HEK293 (cell line): ENCODE measurements at regions not wholly inside any gene's neighbourhood (a gene's known extent, or its start where the extent isn't known, plus 50 kb on each side); places are given as distances from the start of the nearest gene placed in this dataset.
A peak's percentile ranks its signal among the peaks of the same experiment; 100 is the strongest.
"Not testable (repeated sequence)": the region's sequence is repeated elsewhere in the genome, so short reads cannot be mapped to it uniquely, and the experiment has no call there.

Experiments used
- CTCF ChIA-PET: fragments of 350-600 bp; formaldehyde crosslinking; extraction: SDS; loops from one replicate; lab custom pipeline; 2021; ENCODE audit warnings: antibody characterized with exemption; lab: Yijun Ruan, JAX
- POLR2A ChIA-PET: fragments of 300-600 bp; formaldehyde crosslinking; extraction: SDS; loops from one replicate; lab custom pipeline; 2020; ENCODE audit warnings: antibody characterized with exemption, inconsistent platforms; lab: Yijun Ruan, JAX
- H3K27ac ChIP-seq: fragments of 200-500 bp; sonication (Bioruptor generic); 2 replicates; pipeline ENCODE4 v1.5.1; 2014; ENCODE audit warnings: low read depth, low read length, control low read depth, inconsistent platforms; ENCODE audit errors: extremely low read depth
- H3K36me3 ChIP-seq, 2 experiments: fragments of 200-500 bp in 1 of 2; sonication (Bioruptor generic) in 1 of 2; 1 replicate in 1 of 2; 2 replicates in 1 of 2; pipeline ENCODE4 v1.5.1; 2014 to 2017; ENCODE audit warnings: inconsistent platforms in 2 of 2, low read length in 2 of 2; ENCODE audit not compliant: control insufficient read depth in 2 of 2, insufficient read depth in 1 of 2
- H3K4me1 ChIP-seq: fragments of 200-500 bp; sonication (Bioruptor generic); 2 replicates; pipeline ENCODE4 v1.5.1; 2014; ENCODE audit warnings: mild to moderate bottlenecking, low read length, inconsistent platforms; ENCODE audit not compliant: control insufficient read depth, insufficient read depth
- H3K4me3 ChIP-seq: 2 replicates; pipeline ENCODE4 v1.5.1; 2011; ENCODE audit warnings: low read depth, mild to moderate bottlenecking, control low read depth, low read length, moderate library complexity
- H3K9me3 ChIP-seq: fragments of 200-500 bp; sonication (Bioruptor generic); 2 replicates; pipeline ENCODE4 v1.5.1; 2014; ENCODE audit warnings: low read depth, low read length, inconsistent platforms; ENCODE audit not compliant: control insufficient read depth, insufficient read depth
- FEZF1 ChIP-seq: fragments of 450-650 bp; formaldehyde crosslinking; IDR thresholded peaks from 2 replicates; pipeline ENCODE4 v1.5.1; 2016; ENCODE audit warnings: missing biosample characterization, missing genetic modification characterization
- GLIS1 ChIP-seq: fragments of 450-650 bp; formaldehyde crosslinking; IDR thresholded peaks from 2 replicates; pipeline ENCODE4 v1.5.1; 2016; ENCODE audit warnings: missing biosample characterization, missing genetic modification characterization
- HOXD13 ChIP-seq: sonication (generic); formaldehyde crosslinking; IDR thresholded peaks from 2 replicates; pipeline ENCODE4 v1.8.0; 2022; ENCODE audit warnings: missing genetic modification reagents, borderline replicate concordance
- KLF10 ChIP-seq: fragments of 450-650 bp; IDR thresholded peaks from 2 replicates; pipeline ENCODE4 v1.5.1; 2018; ENCODE audit warnings: missing biosample characterization, mild to moderate bottlenecking, missing genetic modification characterization
- SALL2 ChIP-seq: fragments of 450-650 bp; formaldehyde crosslinking; IDR thresholded peaks from 2 replicates; pipeline ENCODE4 v1.5.0; 2017; ENCODE audit warnings: missing biosample characterization, mild to moderate bottlenecking, missing genetic modification characterization, borderline replicate concordance
- SCRT2 ChIP-seq: fragments of 450-650 bp; formaldehyde crosslinking; IDR thresholded peaks from 2 replicates; pipeline ENCODE4 v1.5.1; 2016; ENCODE audit warnings: missing biosample characterization, missing genetic modification characterization
- TCF7L2 ChIP-seq: IDR thresholded peaks from 2 replicates; pipeline ENCODE4 v1.6.1; 2011; ENCODE audit warnings: low read depth, mild to moderate bottlenecking, inconsistent platforms, low read length, moderate library complexity, borderline replicate concordance
- YY1 ChIP-seq: fragments of 450-650 bp; formaldehyde crosslinking; IDR thresholded peaks from 2 replicates; pipeline ENCODE4 v1.5.1; 2018; ENCODE audit warnings: missing biosample characterization, missing genetic modification characterization
- ZBTB6 ChIP-seq: fragments of 450-650 bp; formaldehyde crosslinking; IDR thresholded peaks from 2 replicates; pipeline ENCODE4 v1.5.1; 2017; ENCODE audit warnings: missing biosample characterization, missing genetic modification characterization
- ZFHX2 ChIP-seq: fragments of 450-650 bp; formaldehyde crosslinking; conservative IDR thresholded peaks from 2 replicates; pipeline ENCODE4 v1.5.1; 2016; ENCODE audit warnings: missing biosample characterization, missing genetic modification characterization
- ZIC2 ChIP-seq: fragments of 450-650 bp; formaldehyde crosslinking; IDR thresholded peaks from 2 replicates; pipeline ENCODE4 v1.5.1; 2016; ENCODE audit warnings: missing biosample characterization, missing genetic modification characterization
- ZNF121 ChIP-seq: fragments of 450-650 bp; formaldehyde crosslinking; IDR thresholded peaks from 2 replicates; pipeline ENCODE4 v1.5.1; 2016; ENCODE audit warnings: missing biosample characterization, missing genetic modification characterization
- ZNF146 ChIP-seq: fragments of 450-650 bp; formaldehyde crosslinking; IDR thresholded peaks from 2 replicates; pipeline ENCODE4 v1.5.1; 2016; ENCODE audit warnings: missing biosample characterization, missing genetic modification characterization
- ZNF248 ChIP-seq: fragments of 450-650 bp; formaldehyde crosslinking; IDR thresholded peaks from 2 replicates; pipeline ENCODE4 v1.5.1; 2017; ENCODE audit warnings: missing biosample characterization, missing genetic modification characterization
- ZNF266 ChIP-seq: fragments of 450-650 bp; formaldehyde crosslinking; IDR thresholded peaks from 2 replicates; pipeline ENCODE4 v1.5.1; 2016; ENCODE audit warnings: missing biosample characterization, missing genetic modification characterization, low read depth
- ZNF292 ChIP-seq: fragments of 450-650 bp; formaldehyde crosslinking; IDR thresholded peaks from 2 replicates; pipeline ENCODE4 v1.5.1; 2016; ENCODE audit warnings: low read depth, missing biosample characterization, missing genetic modification characterization, borderline replicate concordance
- ZNF335 ChIP-seq: fragments of 450-650 bp; formaldehyde crosslinking; conservative IDR thresholded peaks from 2 replicates; pipeline ENCODE4 v1.5.1; 2016; ENCODE audit warnings: missing biosample characterization, missing genetic modification characterization
- ZNF423 ChIP-seq: fragments of 450-650 bp; formaldehyde crosslinking; IDR thresholded peaks from 2 replicates; pipeline ENCODE4 v1.5.1; 2016; ENCODE audit warnings: missing biosample characterization, missing genetic modification characterization
- ZNF529 ChIP-seq: fragments of 450-650 bp; formaldehyde crosslinking; IDR thresholded peaks from 2 replicates; pipeline ENCODE4 v1.5.1; 2017; ENCODE audit warnings: missing genetic modification characterization, missing biosample characterization; ENCODE audit not compliant: insufficient replicate concordance
- ZNF544 ChIP-seq: fragments of 450-650 bp; formaldehyde crosslinking; IDR thresholded peaks from 2 replicates; pipeline ENCODE4 v1.5.0; 2017; ENCODE audit warnings: missing biosample characterization, missing genetic modification characterization
- ZNF600 ChIP-seq: fragments of 450-650 bp; formaldehyde crosslinking; IDR thresholded peaks from 2 replicates; pipeline ENCODE4 v1.5.1; 2016; ENCODE audit warnings: missing biosample characterization, missing genetic modification characterization
- ZNF654 ChIP-seq: fragments of 450-650 bp; formaldehyde crosslinking; IDR thresholded peaks from 2 replicates; pipeline ENCODE4 v1.5.1; 2016; ENCODE audit warnings: low read depth, missing biosample characterization, missing genetic modification characterization
- ZNF76 ChIP-seq: fragments of 450-650 bp; formaldehyde crosslinking; IDR thresholded peaks from 2 replicates; pipeline ENCODE4; 2016; ENCODE audit warnings: low read depth, missing biosample characterization, missing genetic modification characterization, borderline replicate concordance
- ZNF792 ChIP-seq: fragments of 450-650 bp; formaldehyde crosslinking; IDR thresholded peaks from 2 replicates; pipeline ENCODE4 v1.5.1; 2016; ENCODE audit warnings: missing biosample characterization, missing genetic modification characterization

- Histone ChIP-seq H3K4me1 (no peaks in the 10 kb centered on the region), H3K36me3 (no peaks in the 10 kb centered on the region), H3K27ac (no peak overlapping the region), H3K4me3 (no peak overlapping the region), H3K9me3 (no peaks in the 10 kb centered on the region)
- peak; percentile 65; the same call in 1 of the 2 replicates for TF ChIP-seq SCRT2
- TF ChIP-seq ZNF266 (tag by site-specific recombination), result no peak
- no peak for TF ChIP-seq ZNF146 (tag by site-specific recombination)
- no peak for TF ChIP-seq SALL2 (tag by site-specific recombination)
- TF ChIP-seq ZNF792, result no peak
- TF ChIP-seq YY1 (tag by site-specific recombination), result no peak
- no peak for TF ChIP-seq TCF7L2
- TF ChIP-seq ZNF529 (tag by site-specific recombination), result peak; percentile 21
- TF ChIP-seq GLIS1, result peak; percentile 47
- no peak for TF ChIP-seq KLF10
- no peak for TF ChIP-seq ZNF76
- no peak for TF ChIP-seq ZNF292 (tag by site-specific recombination)
- TF ChIP-seq ZNF121 (tag by site-specific recombination), result no peak
- no peak for TF ChIP-seq HOXD13 (CRISPR knock-in tag)
- TF ChIP-seq ZNF544 (tag by site-specific recombination), result no peak
- TF ChIP-seq ZIC2, result peak; percentile 83
- CTCF ChIA-PET, result no interaction called here
- POLR2A ChIA-PET, result no interaction called here
These were observed 186.3 kb upstream of the NLRP1 start for GRCh38 chr17:5770441-5771270.

GRCh38 chr17:5771271-5771577, 186.9 kb upstream of the NLRP1 start:
- H3K36me3 ChIP-seq, H3K4me1 ChIP-seq, H3K9me3 ChIP-seq, POLR2A ChIA-PET, H3K4me3 ChIP-seq, H3K27ac ChIP-seq: not testable (repeated sequence)
- TF ChIP-seq ZFHX2, result peak; percentile 50; the same call in 1 of the 2 replicates
- CTCF ChIA-PET, result interaction anchor here (0.6 kb wide), 1 partner anchor 242 kb away, joined by 3 read pairs; no protein-coding TSS in a partner anchor

DNA sequence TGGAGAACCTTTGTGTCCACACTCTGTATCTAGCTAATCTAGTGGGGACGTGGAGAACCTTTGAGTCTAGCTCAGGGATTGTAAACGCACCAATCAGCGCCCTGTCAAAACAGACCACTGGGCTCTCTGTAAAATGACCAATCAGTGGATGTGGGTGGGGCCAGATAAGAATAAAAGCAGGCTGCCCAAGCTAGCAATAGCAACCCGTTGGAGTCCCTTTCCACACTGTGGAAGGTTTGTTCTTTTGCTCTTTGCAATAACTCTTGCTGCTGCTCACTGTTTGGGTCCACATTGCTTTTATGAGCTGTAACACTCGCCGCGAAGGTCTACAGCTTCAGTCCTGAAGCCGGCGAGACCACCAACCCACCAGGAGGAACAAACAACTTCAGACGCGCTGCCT, 187.7 kb upstream of the NLRP1 start:
- H3K36me3 ChIP-seq, H3K27ac ChIP-seq, H3K4me1 ChIP-seq, POLR2A ChIA-PET, CTCF ChIA-PET, H3K4me3 ChIP-seq, H3K9me3 ChIP-seq: not testable (repeated sequence)

GRCh38 chr17:5772720-5773119, 188.4 kb upstream of the NLRP1 start:
- TF ChIP-seq ZNF248 (tag by site-specific recombination) (no peak), ZNF335 (no peak), ZNF423 (no peak), FEZF1 (tag by site-specific recombination) (no peak), ZBTB6 (tag by site-specific recombination) (no peak), ZNF600 (tag by site-specific recombination) (no peak), ZNF654 (tag by site-specific recombination) (no peak)
- CTCF ChIA-PET, result interaction anchor here (0.6 to 1.1 kb wide), 2 partner anchors 65 to 183 kb away, joined by 3 to 5 read pairs; no protein-coding TSS in a partner anchor
- no peaks in the 10 kb centered on the region for H3K36me3 ChIP-seq

More at GRCh38 chr17:5772720-5773119, 188.4 kb upstream of the NLRP1 start:
- no peak overlapping the region for H3K27ac ChIP-seq
- H3K9me3 ChIP-seq, result no peaks in the 10 kb centered on the region
- no peaks in the 10 kb centered on the region for H3K4me1 ChIP-seq
- no peak overlapping the region for H3K4me3 ChIP-seq
- POLR2A ChIA-PET, result no interaction called here
